ENCODE measurements at regions not wholly inside any gene's neighbourhood (a gene's known extent, or its start where the extent isn't known, plus 50 kb on each side); places are given as distances from the start of the nearest gene placed in this dataset.

GRCh38 chr3:8368598-8368997 is 133.0 kb upstream of the LMCD1 start:
- H3K4me1 ChIP-seq (ENCODE audit: control insufficient read depth in 2 of 2, insufficient read depth in 2 of 2, low read length in 2 of 2): no peaks in the 10 kb centered on the region
- no peaks in the 10 kb centered on the region for H3K9me3 ChIP-seq (ENCODE audit: control insufficient read depth in 2 of 2, insufficient read depth in 1 of 2, low read length in 1 of 2)
- WGBS: 98% methylated on average over 5 of the region's 5 CpGs
- no peaks in the 10 kb centered on the region for H3K36me3 ChIP-seq (ENCODE audit: control insufficient read depth in 2 of 2, insufficient read depth in 2 of 2, low read length in 1 of 2)
- H3K27ac ChIP-seq (ENCODE audit: low read depth in 1 of 2, low read length in 1 of 2): no peak overlapping the region
- H3K4me3 ChIP-seq (ENCODE audit: low read length in 2 of 2): no peak overlapping the region
- no peaks in the 10 kb centered on the region for H3K27me3 ChIP-seq (ENCODE audit: control insufficient read depth in 2 of 2, insufficient read depth in 1 of 2, low read length in 1 of 2)
- DNase-seq (ENCODE audit: low read depth in 6 of 9, low spot score in 9 of 9): no peak

DNA sequence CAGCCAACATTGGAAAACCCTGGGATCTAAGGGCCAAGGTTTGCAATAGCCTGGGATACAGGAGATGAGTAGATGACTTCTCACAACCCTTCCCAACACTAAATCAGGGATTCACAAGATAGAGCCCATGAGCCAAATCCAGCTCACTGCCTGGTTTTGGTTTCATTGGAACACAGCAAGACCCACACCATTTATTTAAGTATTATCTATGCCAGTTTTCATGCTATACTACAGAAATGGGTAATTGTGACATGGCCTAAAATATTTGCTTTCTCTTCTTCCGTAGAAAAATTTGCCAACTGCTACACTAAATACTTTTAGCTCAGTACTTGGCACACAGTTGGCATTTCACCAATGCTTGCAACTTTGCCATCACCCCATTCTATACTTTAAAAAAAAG is 132.0 kb upstream of the LMCD1 start:
- no peak for DNase-seq (ENCODE audit: low read depth in 6 of 9, low spot score in 9 of 9)
- H3K27me3 ChIP-seq (ENCODE audit: control insufficient read depth in 2 of 2, insufficient read depth in 1 of 2, low read length in 1 of 2): no peaks in the 10 kb centered on the region
- no peaks in the 10 kb centered on the region for H3K9me3 ChIP-seq (ENCODE audit: control insufficient read depth in 2 of 2, insufficient read depth in 1 of 2, low read length in 1 of 2)
- no peaks in the 10 kb centered on the region for H3K4me1 ChIP-seq (ENCODE audit: control insufficient read depth in 2 of 2, insufficient read depth in 2 of 2, low read length in 2 of 2)
- H3K36me3 ChIP-seq (ENCODE audit: control insufficient read depth in 2 of 2, insufficient read depth in 2 of 2, low read length in 1 of 2): no peaks in the 10 kb centered on the region
- no peak overlapping the region for H3K4me3 ChIP-seq (ENCODE audit: low read length in 2 of 2)
- H3K27ac ChIP-seq (ENCODE audit: low read depth in 1 of 2, low read length in 1 of 2): no peak overlapping the region
- 97% methylated on average over 1 of the region's 1 CpG for WGBS

DNA sequence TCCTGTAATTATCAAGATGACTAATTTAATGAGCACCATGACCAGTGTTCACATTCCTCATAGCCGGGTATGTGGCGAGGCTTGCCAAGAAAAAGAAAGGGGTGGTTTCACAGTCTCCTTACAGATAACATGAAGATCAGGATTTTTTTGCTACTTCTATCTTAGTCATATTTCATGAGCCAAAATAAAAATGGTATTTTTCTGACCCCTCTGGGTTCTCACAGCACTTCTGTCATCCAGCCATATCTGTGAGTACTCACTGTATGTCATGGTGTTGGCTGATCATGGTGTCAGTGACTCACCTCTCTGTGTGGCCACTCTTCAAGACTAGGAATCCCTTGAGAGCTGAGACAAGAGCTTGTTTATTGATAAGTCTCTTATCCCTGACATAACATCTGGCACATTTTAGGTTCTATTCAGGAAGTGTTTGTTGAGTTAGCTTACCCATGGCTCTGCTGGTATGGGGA is 130.5 kb upstream of the LMCD1 start:
- DNase-seq (ENCODE audit: low read depth in 6 of 9, low spot score in 9 of 9): no peak
- 94% methylated on average over 2 of the region's 2 CpGs for WGBS

DNA sequence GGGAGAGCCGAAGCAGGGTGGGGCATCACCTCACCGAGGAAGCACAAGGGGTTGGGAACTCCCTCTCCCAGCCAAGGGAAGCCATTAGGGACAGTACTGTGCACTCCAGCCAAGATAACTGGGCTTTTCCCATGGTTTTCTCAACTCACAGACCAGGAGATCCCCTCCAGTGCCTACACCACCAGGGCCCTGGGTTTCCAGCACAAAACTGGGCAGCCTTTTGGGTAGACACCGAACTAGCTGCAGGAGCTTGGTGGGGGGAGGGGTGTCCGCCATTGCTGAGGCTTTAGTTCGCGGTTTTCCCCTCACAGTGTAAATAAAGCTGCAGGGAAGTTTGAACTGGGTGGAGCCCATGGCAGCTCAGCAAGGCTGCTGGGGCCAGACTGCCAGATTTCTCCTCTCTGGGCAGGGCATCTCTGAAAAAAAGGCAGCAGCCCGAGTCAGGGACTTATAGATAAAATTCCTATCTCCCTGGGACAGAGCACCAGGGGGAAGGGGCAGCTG is 129.6 kb upstream of the LMCD1 start:
- H3K9me3 ChIP-seq (ENCODE audit: control insufficient read depth in 2 of 2, insufficient read depth in 1 of 2, low read length in 1 of 2): no peaks in the 10 kb centered on the region
- no peak overlapping the region for H3K27ac ChIP-seq (ENCODE audit: low read depth in 1 of 2, low read length in 1 of 2)
- no peak overlapping the region for H3K4me3 ChIP-seq (ENCODE audit: low read length in 2 of 2)
- no peak for DNase-seq (ENCODE audit: low read depth in 6 of 9, low spot score in 9 of 9)
- no peaks in the 10 kb centered on the region for H3K36me3 ChIP-seq (ENCODE audit: control insufficient read depth in 2 of 2, insufficient read depth in 2 of 2, low read length in 1 of 2)
- WGBS: 81% methylated on average over 7 of the region's 7 CpGs
- H3K4me1 ChIP-seq (ENCODE audit: control insufficient read depth in 2 of 2, insufficient read depth in 2 of 2, low read length in 2 of 2): no peaks in the 10 kb centered on the region
- H3K27me3 ChIP-seq (ENCODE audit: control insufficient read depth in 2 of 2, insufficient read depth in 1 of 2, low read length in 1 of 2): no peaks in the 10 kb centered on the region

More for the DNA sequence above, 130.5 kb upstream of the LMCD1 start:
- Histone ChIP-seq H3K9me3 (ENCODE audit: control insufficient read depth in 2 of 2, insufficient read depth in 1 of 2, low read length in 1 of 2) (no peaks in the 10 kb centered on the region), H3K27ac (ENCODE audit: low read depth in 1 of 2, low read length in 1 of 2) (no peak overlapping the region), H3K27me3 (ENCODE audit: control insufficient read depth in 2 of 2, insufficient read depth in 1 of 2, low read length in 1 of 2) (no peaks in the 10 kb centered on the region), H3K36me3 (ENCODE audit: control insufficient read depth in 2 of 2, insufficient read depth in 2 of 2, low read length in 1 of 2) (no peaks in the 10 kb centered on the region), H3K4me3 (ENCODE audit: low read length in 2 of 2) (no peak overlapping the region), H3K4me1 (ENCODE audit: control insufficient read depth in 2 of 2, insufficient read depth in 2 of 2, low read length in 2 of 2) (no peaks in the 10 kb centered on the region)

DNA sequence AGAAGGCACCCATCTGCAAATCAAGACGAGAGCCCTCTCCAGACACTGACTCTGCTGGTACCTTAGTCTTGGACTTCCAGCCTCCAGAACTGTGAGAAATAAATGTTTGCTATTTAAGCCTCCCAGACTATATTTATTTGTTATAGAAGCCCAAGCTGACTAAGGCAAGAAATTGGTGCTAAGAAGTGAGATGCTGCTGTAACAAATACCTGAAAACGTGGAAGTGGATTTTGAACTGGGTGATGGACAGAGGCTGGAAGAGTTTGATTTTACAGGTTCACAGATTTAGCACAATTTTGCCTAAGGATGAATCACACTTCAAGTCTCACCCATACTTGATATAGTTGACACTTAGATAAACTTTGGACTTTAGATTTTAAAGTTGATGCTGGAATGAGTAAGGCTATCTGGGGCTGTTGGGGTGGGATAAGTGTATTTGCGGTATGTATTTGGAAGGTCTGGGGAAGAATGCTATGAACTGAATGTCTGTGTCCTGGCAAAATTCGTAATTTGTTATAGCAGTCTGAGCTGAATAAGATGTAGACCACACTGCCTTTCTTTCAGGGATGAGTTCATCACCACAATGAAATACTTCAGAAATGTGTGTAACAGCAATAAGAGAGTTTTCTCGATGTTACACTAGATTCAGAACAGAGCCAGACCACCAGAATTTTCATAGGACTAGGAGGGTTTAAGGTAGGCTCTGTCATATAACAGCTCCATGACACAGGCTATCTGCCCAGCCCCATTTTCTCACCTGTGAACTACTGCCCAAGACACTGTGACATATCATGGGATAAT is 120.5 kb upstream of the LMCD1 start:
- 94% methylated on average over 5 of the region's 5 CpGs for WGBS
- H3K9me3 ChIP-seq (ENCODE audit: control insufficient read depth in 2 of 2, insufficient read depth in 1 of 2, low read length in 1 of 2): no peaks in the 10 kb centered on the region
- no peak overlapping the region for H3K27ac ChIP-seq (ENCODE audit: low read depth in 1 of 2, low read length in 1 of 2)
- no peak overlapping the region for H3K4me3 ChIP-seq (ENCODE audit: low read length in 2 of 2)
- no peaks in the 10 kb centered on the region for H3K4me1 ChIP-seq (ENCODE audit: control insufficient read depth in 2 of 2, insufficient read depth in 2 of 2, low read length in 2 of 2)
- no peaks in the 10 kb centered on the region for H3K27me3 ChIP-seq (ENCODE audit: control insufficient read depth in 2 of 2, insufficient read depth in 1 of 2, low read length in 1 of 2)
- no peak for DNase-seq (ENCODE audit: low read depth in 6 of 9, low spot score in 9 of 9)
- H3K36me3 ChIP-seq (ENCODE audit: control insufficient read depth in 2 of 2, insufficient read depth in 2 of 2, low read length in 1 of 2): no peaks in the 10 kb centered on the region

DNA sequence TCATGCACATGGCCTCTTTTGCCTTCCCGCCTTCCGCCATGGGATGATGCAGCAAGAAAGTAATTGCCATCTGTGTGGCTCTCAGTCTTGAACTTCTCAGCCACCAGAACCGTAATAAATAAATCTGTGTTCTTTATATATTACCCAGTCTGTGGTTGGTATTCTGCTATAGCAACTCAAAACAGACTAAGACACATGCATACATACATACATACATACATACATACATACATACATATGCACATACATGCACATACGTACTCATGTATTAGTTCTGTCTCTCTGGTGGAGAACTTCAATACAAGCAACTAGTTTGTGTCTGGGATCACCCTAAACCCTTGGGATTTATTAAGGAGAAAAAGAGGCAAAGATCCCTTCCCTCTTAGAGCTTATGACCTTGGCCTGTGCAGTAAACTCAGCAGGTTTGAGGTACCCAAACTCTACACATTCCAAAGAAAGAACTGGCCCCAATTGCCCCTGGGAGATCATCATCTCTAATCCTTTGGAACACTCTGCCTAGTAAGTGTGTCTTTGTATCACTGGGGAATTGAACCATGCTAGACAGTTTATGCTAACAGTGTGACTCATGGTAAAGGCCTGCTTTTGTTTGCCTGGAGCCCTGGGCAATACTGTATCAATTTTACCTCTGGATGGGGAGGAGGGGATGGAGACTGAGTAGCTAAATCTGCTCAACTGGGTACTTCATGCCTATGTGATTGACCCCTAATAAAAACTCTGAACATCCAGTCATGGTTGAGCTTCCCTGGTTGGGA is 115.6 kb upstream of the LMCD1 start:
- no peaks in the 10 kb centered on the region for H3K27me3 ChIP-seq (ENCODE audit: control insufficient read depth in 2 of 2, insufficient read depth in 1 of 2, low read length in 1 of 2)
- H3K36me3 ChIP-seq (ENCODE audit: control insufficient read depth in 2 of 2, insufficient read depth in 2 of 2, low read length in 1 of 2): no peaks in the 10 kb centered on the region
- 97% methylated on average over 4 of the region's 4 CpGs for WGBS
- H3K27ac ChIP-seq (ENCODE audit: low read depth in 1 of 2, low read length in 1 of 2): no peak overlapping the region
- no peak overlapping the region for H3K4me3 ChIP-seq (ENCODE audit: low read length in 2 of 2)
- H3K4me1 ChIP-seq (ENCODE audit: control insufficient read depth in 2 of 2, insufficient read depth in 2 of 2, low read length in 2 of 2): no peaks in the 10 kb centered on the region
- no peaks in the 10 kb centered on the region for H3K9me3 ChIP-seq (ENCODE audit: control insufficient read depth in 2 of 2, insufficient read depth in 1 of 2, low read length in 1 of 2)
- no peak for DNase-seq (ENCODE audit: low read depth in 6 of 9, low spot score in 9 of 9)

GRCh38 chr3:8387571-8387970 is 114.1 kb upstream of the LMCD1 start:
- Histone ChIP-seq H3K27ac (ENCODE audit: low read depth in 1 of 2, low read length in 1 of 2) (no peak overlapping the region), H3K36me3 (ENCODE audit: control insufficient read depth in 2 of 2, insufficient read depth in 2 of 2, low read length in 1 of 2) (no peaks in the 10 kb centered on the region), H3K4me3 (ENCODE audit: low read length in 2 of 2) (no peak overlapping the region), H3K4me1 (ENCODE audit: control insufficient read depth in 2 of 2, insufficient read depth in 2 of 2, low read length in 2 of 2) (no peaks in the 10 kb centered on the region), H3K27me3 (ENCODE audit: control insufficient read depth in 2 of 2, insufficient read depth in 1 of 2, low read length in 1 of 2) (no peaks in the 10 kb centered on the region), H3K9me3 (ENCODE audit: control insufficient read depth in 2 of 2, insufficient read depth in 1 of 2, low read length in 1 of 2) (no peaks in the 10 kb centered on the region)
- no peak for DNase-seq (ENCODE audit: low read depth in 6 of 9, low spot score in 9 of 9)
- 87% methylated on average over 4 of the region's 4 CpGs for WGBS

DNA sequence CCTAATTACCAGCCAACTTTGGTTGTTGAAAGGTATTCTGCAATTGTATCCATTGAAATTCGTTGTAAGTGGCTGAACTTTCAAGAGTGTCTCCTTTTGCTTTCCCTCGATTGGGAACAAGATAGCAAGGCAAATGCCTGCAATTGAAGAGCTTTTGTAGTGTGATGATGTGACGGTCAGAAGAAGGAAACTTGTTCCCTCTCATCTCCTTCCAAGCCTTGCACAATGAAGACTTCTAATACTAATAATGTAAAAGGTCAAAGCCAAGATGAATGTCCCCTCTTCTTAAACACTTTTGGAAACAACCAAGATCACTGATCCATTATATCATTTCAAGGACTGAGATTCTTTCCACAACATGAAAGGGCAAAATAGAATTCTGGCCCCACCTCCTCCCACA is 101.9 kb upstream of the LMCD1 start:
- Histone ChIP-seq H3K4me1 (ENCODE audit: control insufficient read depth in 2 of 2, insufficient read depth in 2 of 2, low read length in 2 of 2) (no peaks in the 10 kb centered on the region), H3K9me3 (ENCODE audit: control insufficient read depth in 2 of 2, insufficient read depth in 1 of 2, low read length in 1 of 2) (no peaks in the 10 kb centered on the region), H3K27ac (ENCODE audit: low read depth in 1 of 2, low read length in 1 of 2) (no peak overlapping the region), H3K27me3 (ENCODE audit: control insufficient read depth in 2 of 2, insufficient read depth in 1 of 2, low read length in 1 of 2) (no peaks in the 10 kb centered on the region), H3K36me3 (ENCODE audit: control insufficient read depth in 2 of 2, insufficient read depth in 2 of 2, low read length in 1 of 2) (no peaks in the 10 kb centered on the region), H3K4me3 (ENCODE audit: low read length in 2 of 2) (no peak overlapping the region)
- 94% methylated on average over 3 of the region's 3 CpGs for WGBS
- no peak for DNase-seq (ENCODE audit: low read depth in 6 of 9, low spot score in 9 of 9)

GRCh38 chr3:8400911-8401310 is 100.7 kb upstream of the LMCD1 start:
- WGBS: 88% methylated on average over 1 of the region's 1 CpG
- Histone ChIP-seq H3K27me3 (ENCODE audit: control insufficient read depth in 2 of 2, insufficient read depth in 1 of 2, low read length in 1 of 2) (no peaks in the 10 kb centered on the region), H3K4me3 (ENCODE audit: low read length in 2 of 2) (no peak overlapping the region), H3K27ac (ENCODE audit: low read depth in 1 of 2, low read length in 1 of 2) (no peak overlapping the region), H3K9me3 (ENCODE audit: control insufficient read depth in 2 of 2, insufficient read depth in 1 of 2, low read length in 1 of 2) (no peaks in the 10 kb centered on the region), H3K36me3 (ENCODE audit: control insufficient read depth in 2 of 2, insufficient read depth in 2 of 2, low read length in 1 of 2) (no peaks in the 10 kb centered on the region), H3K4me1 (ENCODE audit: control insufficient read depth in 2 of 2, insufficient read depth in 2 of 2, low read length in 2 of 2) (no peaks in the 10 kb centered on the region)
- DNase-seq (ENCODE audit: low read depth in 6 of 9, low spot score in 9 of 9): no peak
